ENCODE measurements at regions not wholly inside any gene's neighbourhood (a gene's known extent, or its start where the extent isn't known, plus 50 kb on each side); places are given as distances from the start of the nearest gene placed in this dataset.
"Not testable (repeated sequence)": the region's sequence is repeated elsewhere in the genome, so short reads cannot be mapped to it uniquely, and the experiment has no call there.

GRCh38 chr14:40345334-40345733 lies 913.1 kb upstream of the FBXO33 start:
- DNase-seq (ENCODE audit: low read depth in 2 of 2), result no peak
- H3K4me3 ChIP-seq (replicated peaks in 1 of 2; ENCODE audit: low read depth in 2 of 2, low read length in 2 of 2), result no peak overlapping the region
- TF ChIP-seq CTCF (IDR thresholded peaks at IDR 0.05; ENCODE audit: low read depth, low read length), result no peak

GRCh38 chr14:40340708-40341107 lies 908.5 kb upstream of the FBXO33 start:
- DNase-seq (ENCODE audit: low read depth in 2 of 2), result no peak
- no peak overlapping the region for H3K4me3 ChIP-seq (replicated peaks in 1 of 2; ENCODE audit: low read depth in 2 of 2, low read length in 2 of 2)
- no peak for TF ChIP-seq CTCF (IDR thresholded peaks at IDR 0.05; ENCODE audit: low read depth, low read length)

- H3K4me3 ChIP-seq (replicated peaks in 1 of 2; ENCODE audit: low read depth in 2 of 2, low read length in 2 of 2), result no peak overlapping the region
- no peak for DNase-seq (ENCODE audit: low read depth in 2 of 2)
- no peak for TF ChIP-seq CTCF (IDR thresholded peaks at IDR 0.05; ENCODE audit: low read depth, low read length)
Observed at GRCh38 chr14:40336846-40337245, 904.6 kb upstream of the FBXO33 start.

- not testable (repeated sequence) for H3K4me3 ChIP-seq (replicated peaks in 1 of 2; ENCODE audit: low read depth in 2 of 2, low read length in 2 of 2); DNase-seq (ENCODE audit: low read depth in 2 of 2)
Observed at GRCh38 chr14:40326519-40326918, 894.3 kb upstream of the FBXO33 start.

GRCh38 chr14:40318211-40318719 lies 886.0 kb upstream of the FBXO33 start:
- no peak for DNase-seq (ENCODE audit: low read depth in 2 of 2)
- H3K4me3 ChIP-seq (replicated peaks in 1 of 2; ENCODE audit: low read depth in 2 of 2, low read length in 2 of 2), result no peak overlapping the region
- TF ChIP-seq CTCF (IDR thresholded peaks at IDR 0.05; ENCODE audit: low read depth, low read length), result no peak

DNA sequence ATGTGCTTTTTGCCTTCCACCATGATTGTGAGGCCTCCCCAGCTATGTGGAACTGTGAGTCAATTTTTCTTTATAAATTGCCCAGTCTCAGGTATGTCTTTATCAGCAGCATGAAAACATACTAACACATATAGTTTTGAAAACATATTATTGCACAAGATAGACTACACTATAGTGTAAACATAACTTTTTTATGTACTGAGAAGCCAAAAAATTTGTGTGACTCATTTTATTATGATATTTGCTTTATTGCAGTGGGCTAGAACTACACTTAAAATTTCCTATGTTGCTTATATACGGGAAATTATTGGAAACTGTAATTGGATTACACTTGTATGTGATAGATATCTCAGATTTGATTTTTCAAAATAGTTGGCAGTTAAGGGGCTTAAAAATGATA lies 885.5 kb upstream of the FBXO33 start:
- H3K4me3 ChIP-seq (replicated peaks in 1 of 2; ENCODE audit: low read depth in 2 of 2, low read length in 2 of 2), result no peak overlapping the region
- no peak for DNase-seq (ENCODE audit: low read depth in 2 of 2)
- no peak for TF ChIP-seq CTCF (IDR thresholded peaks at IDR 0.05; ENCODE audit: low read depth, low read length)

GRCh38 chr14:40312296-40312695 lies 880.1 kb upstream of the FBXO33 start:
- DNase-seq (ENCODE audit: low read depth in 2 of 2), result no peak
- TF ChIP-seq CTCF (IDR thresholded peaks at IDR 0.05; ENCODE audit: low read depth, low read length), result no peak
- H3K4me3 ChIP-seq (replicated peaks in 1 of 2; ENCODE audit: low read depth in 2 of 2, low read length in 2 of 2), result no peak overlapping the region

Measured in cardiac fibroblast (primary cell).